ENCODE measurements at regions not wholly inside any gene's neighbourhood (a gene's known extent, or its start where the extent isn't known, plus 50 kb on each side); places are given as distances from the start of the nearest gene placed in this dataset.

GRCh38 chr6:167722634-167723309, 103.9 kb upstream of the AFDN start:
- no peak overlapping the region for H3K4me3 Mint-ChIP-seq
- DNase-seq (ENCODE audit: low read depth, low spot score): no peak
- no peak overlapping the region for H3K27ac Mint-ChIP-seq (ENCODE audit: unreplicated experiment)

GRCh38 chr6:167726043-167726621, 100.6 kb upstream of the AFDN start:
- Mint-ChIP-seq H3K4me3 (no peak overlapping the region), H3K4me1 (no peaks in the 10 kb centered on the region), H3K27me3 (ENCODE audit: low read depth) (peaks cover 63% of the 10 kb centered on the region), H3K36me3 (ENCODE audit: low read depth) (peaks cover 3% of the 10 kb centered on the region), H3K9me3 (no peaks in the 10 kb centered on the region), H3K27ac (ENCODE audit: unreplicated experiment) (no peak overlapping the region)
- DNase-seq (ENCODE audit: low read depth, low spot score): no peak
- TF ChIP-seq CTCF (conservative IDR thresholded peaks at IDR 0.05): no peak

More at GRCh38 chr6:167722634-167723309, 103.9 kb upstream of the AFDN start:
- Mint-ChIP-seq H3K4me1 (no peaks in the 10 kb centered on the region), H3K9me3 (peaks cover 2% of the 10 kb centered on the region), H3K36me3 (ENCODE audit: low read depth) (peaks cover 3% of the 10 kb centered on the region), H3K27me3 (ENCODE audit: low read depth) (peaks cover 53% of the 10 kb centered on the region)
- TF ChIP-seq CTCF (conservative IDR thresholded peaks at IDR 0.05): no peak

DNA sequence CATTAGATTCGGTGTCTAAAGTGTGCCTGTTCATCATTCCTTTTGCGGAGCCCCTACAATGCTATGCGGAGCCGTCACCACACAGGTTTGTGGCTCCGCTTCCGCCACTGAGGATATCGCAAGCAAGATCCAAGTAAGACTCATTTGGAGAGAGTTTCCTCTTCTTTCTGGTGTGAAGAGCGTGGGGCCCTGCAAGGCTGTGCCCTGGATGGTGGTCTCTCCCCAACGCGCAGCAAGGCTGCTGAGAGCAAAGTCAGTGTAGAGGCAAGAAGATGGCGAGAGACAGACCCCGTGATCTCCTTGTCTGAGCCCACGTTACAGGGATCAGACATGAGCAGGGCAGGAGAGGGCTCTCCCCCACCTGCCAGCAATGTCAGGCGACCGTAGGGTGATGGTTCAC, 96.3 kb upstream of the AFDN start:
- no peak for TF ChIP-seq CTCF (conservative IDR thresholded peaks at IDR 0.05)
- H3K27me3 Mint-ChIP-seq (ENCODE audit: low read depth): peaks cover 68% of the 10 kb centered on the region
- H3K9me3 Mint-ChIP-seq: no peaks in the 10 kb centered on the region
- H3K27ac Mint-ChIP-seq (ENCODE audit: unreplicated experiment): no peak overlapping the region
- no peak overlapping the region for H3K4me3 Mint-ChIP-seq
- DNase-seq (ENCODE audit: low read depth, low spot score): no peak
- peaks cover 7% of the 10 kb centered on the region for H3K4me1 Mint-ChIP-seq
- H3K36me3 Mint-ChIP-seq (ENCODE audit: low read depth): peaks cover under 1% of the 10 kb centered on the region

DNA sequence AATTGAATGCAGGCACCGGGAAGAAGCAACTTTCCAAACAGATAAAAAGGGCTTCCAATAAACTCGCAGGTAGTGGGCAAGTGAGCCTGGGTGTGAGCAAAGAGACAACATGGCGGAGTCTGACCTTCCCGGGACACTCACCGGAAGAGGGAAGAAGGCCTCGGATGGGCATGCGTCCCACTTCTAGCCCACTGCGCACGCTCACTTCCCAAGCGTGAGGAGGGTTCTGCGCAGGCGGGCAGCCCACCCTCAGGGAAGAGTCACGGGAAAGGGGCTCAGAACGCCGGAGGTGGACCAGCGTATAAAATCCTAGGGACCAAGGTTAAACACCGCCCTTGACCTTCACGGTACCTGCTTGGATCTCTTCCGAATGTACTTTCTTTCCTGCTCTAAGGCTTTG, 95.5 kb upstream of the AFDN start:
- Mint-ChIP-seq H3K9me3 (peaks cover 4% of the 10 kb centered on the region), H3K27me3 (ENCODE audit: low read depth) (peaks cover 69% of the 10 kb centered on the region), H3K36me3 (ENCODE audit: low read depth) (peaks cover 3% of the 10 kb centered on the region), H3K4me1 (peaks cover 14% of the 10 kb centered on the region), H3K4me3 (no peak overlapping the region), H3K27ac (ENCODE audit: unreplicated experiment) (no peak overlapping the region)
- TF ChIP-seq CTCF (conservative IDR thresholded peaks at IDR 0.05): no peak
- DNase-seq (ENCODE audit: low read depth, low spot score): no peak

GRCh38 chr6:167731731-167732422, 94.8 kb upstream of the AFDN start:
- peaks cover 69% of the 10 kb centered on the region for H3K27me3 Mint-ChIP-seq (ENCODE audit: low read depth)
- H3K4me3 Mint-ChIP-seq: no peak overlapping the region
- no peak for TF ChIP-seq CTCF (conservative IDR thresholded peaks at IDR 0.05)
- H3K4me1 Mint-ChIP-seq: peaks cover 14% of the 10 kb centered on the region
- peaks cover 3% of the 10 kb centered on the region for H3K36me3 Mint-ChIP-seq (ENCODE audit: low read depth)
- H3K9me3 Mint-ChIP-seq: peaks cover 4% of the 10 kb centered on the region
- no peak overlapping the region for H3K27ac Mint-ChIP-seq (ENCODE audit: unreplicated experiment)
- DNase-seq (ENCODE audit: low read depth, low spot score): no peak
